DMS53 treated with DMSO at 0.1 percent for 48 hours (cell line): ENCODE measurements at regions not wholly inside any gene's neighbourhood (a gene's known extent, or its start where the extent isn't known, plus 50 kb on each side); places are given as distances from the start of the nearest gene placed in this dataset.

Experiments used
- DNase-seq: peaks from one replicate; lab custom pipeline; 2025; ENCODE audit not compliant: unreplicated experiment; lab: John Stamatoyannopoulos, UW

DNA sequence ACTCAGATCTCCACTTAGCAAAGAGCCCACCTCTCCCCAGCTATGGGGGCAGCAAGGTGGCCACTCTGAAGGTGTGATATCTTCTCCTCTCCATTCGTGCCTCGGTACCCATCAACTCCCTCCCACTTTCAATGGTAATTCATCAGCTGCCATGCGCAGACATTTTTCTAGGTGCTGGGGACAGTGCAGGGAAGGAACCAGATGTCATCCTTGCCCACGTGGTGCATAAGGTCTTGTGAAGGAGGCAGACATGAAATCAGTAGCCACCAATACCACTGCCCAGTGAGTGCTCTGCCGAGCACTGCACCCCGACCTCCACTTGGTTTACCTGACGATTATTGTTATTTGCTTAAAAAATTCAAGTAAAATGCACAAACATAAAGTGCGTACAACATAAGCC is 76.3 kb upstream of the CSF3R start:
- DNase-seq, result no peak

DNA sequence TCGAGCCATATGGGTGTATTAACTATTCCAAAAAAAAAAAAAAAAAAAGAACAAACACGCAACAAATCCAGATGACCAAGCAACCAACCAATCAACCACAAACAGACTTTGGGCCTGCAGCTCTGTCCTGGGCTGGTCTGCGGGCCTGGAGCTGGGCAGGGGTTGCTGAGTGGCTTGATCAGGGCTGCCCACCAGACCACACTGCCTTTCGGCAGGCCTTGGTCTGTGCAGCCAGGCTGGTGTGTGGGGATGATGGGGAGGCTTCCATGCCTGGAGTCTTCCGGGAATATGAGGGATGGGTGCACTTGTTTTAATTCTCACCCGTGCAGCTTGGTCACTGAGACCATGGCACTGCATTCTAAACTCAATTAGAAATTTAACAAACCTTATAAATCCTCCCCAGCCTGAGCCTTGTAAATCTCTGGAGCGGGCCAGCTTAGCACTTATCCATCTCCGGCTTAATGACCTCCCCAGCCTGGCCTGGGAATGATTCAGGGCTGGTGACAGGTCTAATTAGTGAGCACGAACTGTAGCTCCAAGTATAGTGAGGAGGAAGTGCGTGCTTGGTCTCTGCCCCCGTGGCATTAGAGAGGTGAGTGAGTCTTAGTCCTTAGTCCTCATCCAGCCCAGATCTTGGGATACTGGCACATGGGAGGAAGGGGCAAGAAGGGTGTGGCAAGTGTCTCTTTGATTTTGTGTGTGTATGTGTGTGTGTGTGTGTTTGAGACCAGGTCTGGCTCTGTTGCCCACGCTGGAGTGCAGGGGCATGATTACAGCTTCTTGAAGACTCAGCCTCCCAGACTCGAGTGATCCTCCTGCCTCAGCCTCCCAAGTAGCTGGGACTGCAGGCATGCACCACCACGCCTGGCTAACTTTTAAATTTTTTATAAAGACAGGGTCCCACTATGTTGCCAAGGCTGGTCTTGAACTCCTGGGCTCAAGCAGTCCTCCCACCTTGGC is 74.6 kb upstream of the CSF3R start:
- no peak for DNase-seq

DNA sequence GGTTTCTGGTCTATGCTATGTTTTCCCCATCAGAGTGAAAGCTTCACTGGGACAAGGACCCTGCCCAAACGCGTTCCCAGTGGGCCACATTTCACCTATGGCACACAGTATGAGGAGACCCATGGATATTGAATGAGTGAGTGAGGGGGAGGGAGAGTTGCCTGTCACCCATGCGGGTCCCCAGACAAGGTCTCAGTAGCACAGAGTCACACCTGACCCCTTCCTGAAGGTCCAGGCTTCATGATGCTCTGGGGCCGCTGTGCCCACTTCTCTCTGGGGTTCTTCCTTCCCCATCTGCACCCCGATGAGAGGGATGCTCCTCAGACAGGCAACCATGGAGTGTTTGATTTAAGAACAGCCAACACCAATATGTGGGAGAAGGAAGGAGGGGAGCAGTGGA is 72.3 kb upstream of the CSF3R start:
- DNase-seq, result no peak

DNA sequence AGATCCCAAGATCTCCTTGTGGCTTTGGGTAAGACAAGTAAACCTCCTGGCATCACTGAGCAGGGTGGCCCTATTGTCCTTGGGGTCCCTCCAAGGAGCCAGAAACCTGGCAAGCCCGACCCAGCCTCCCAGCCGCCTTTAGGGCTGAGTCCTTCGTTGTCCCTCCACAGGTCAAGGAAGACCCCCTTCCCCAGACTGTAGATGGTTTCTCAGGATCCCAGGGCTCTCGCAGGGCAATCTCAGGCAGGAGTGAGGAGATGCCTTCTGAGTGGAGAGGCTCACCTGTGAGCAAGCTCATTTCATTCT is 71.6 kb upstream of the CSF3R start:
- DNase-seq, result no peak

DNA sequence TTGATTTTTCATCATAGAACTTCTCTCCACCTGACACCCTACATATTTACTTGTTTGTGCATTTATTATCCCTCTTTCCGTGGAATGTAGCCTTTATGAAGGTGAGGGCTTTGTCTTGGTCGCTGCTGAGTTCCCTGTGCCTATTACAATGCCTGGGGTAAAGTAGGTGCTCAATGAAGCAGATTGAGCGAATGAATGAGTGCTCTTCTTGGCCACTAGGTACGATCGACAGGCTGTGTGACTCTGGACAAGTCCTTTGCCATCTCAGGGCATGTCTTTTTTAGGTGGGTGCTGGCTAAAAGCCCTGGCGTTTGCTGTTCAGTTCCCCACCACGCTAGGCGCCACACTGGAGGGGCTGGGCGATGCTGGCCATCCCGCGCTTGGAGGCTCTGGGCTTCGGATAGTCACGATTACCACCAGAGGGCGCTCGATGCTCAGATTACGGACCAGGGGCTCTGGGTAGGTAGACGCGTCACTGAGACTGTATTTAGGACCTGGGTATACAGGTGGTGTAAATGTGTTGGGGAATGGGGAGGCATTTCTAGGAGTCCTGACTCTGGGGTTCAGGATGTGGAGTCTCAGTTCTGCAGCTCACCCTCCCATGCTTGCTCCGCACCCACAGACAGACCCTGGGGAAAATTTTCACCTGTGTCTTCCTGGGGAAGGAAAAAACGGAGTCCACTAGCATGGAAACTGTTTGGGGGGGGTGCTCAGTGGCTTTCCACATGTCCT is 71.0 kb upstream of the CSF3R start:
- peak; percentile 36 for DNase-seq

DNA sequence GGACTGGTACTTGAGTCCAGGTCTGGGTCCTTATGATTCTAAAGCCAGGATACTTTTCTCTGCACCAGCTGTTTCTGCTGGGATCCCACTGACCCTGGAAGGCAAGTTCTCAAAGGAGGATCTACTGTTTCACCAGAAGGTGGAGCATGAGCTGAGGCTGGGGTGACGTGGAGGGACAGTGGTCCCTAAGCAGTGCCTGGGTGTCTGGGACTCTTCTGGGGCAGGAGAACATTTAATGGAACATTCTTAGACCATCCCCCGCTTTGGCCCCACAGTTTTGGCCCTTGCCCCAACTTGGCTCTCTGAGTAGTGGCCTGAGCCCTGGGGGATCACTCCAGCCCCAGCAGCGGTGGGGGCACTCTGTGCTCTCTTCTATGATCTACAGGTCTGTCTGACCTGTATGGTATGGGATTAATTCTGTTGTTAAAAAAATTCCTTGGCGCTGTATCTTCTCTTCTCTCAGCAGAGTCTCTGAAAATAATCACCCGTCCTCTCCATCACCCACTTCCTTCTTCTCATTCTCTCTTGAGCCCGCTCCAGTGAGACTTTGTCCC is 60.3 kb upstream of the CSF3R start:
- DNase-seq, result no peak

DNA sequence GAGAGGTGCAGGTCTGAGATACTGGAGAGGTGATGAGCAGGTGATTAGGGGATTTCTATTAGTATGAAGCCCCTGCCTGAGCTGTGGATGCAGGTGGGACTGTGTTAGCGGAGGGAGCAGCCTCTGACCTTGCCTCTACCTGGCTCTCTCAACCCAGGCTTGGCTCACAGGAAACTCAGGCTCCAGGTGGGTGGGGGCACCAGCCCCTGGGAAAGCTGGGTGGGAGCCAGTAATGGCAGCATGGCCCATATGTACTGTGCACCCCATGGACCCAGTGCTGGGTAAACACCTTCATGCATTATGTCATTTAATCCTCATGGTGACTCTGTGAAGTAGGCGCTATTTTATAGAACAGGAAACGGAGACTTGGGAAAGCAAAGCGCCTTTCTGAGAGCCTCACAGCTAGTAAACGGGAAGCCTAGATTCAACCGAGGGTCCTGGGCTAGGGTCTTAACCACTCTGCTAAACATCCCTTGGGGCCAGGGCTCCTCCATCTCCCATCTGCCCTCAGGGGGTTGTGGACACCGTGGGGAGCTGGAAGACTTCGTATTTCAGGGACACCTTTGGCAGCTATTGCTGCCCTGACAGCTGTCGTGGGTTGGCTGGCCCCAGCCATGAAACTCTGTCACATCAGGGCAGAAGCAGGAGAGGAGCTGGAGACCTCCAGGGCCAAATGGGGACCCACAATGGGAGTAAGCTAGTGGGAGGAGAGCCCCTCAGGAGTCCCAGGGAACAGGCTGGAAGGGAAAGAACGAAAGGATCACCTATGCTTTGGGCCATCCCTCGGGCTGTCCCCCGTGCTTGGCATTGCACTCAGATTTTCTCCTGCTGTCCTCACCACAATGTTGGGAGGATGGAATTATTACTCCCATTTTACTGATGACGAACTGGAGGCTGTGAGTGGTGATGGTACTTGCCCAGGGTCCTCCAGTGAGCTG is 59.6 kb upstream of the CSF3R start:
- DNase-seq, result no peak

DNA sequence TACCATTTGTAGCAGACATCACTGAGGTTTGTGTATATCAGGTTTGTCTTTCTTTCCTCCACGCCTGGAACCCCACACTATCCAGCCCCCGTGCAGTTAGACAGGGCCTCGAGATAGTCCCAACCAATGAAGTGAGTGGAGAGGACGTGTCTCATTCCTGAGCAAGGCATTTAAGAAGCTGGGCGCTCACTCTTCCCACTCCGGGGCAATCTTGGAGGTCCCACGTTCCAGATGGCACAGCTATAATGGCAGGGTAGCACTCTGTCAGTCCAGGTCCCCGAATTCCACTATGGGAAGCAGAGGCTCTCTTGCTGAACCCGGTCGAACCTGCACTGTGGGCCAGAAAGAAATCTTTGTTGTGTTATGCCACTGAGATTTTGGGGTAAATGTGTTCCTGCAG is 57.3 kb upstream of the CSF3R start:
- DNase-seq, result no peak

DNA sequence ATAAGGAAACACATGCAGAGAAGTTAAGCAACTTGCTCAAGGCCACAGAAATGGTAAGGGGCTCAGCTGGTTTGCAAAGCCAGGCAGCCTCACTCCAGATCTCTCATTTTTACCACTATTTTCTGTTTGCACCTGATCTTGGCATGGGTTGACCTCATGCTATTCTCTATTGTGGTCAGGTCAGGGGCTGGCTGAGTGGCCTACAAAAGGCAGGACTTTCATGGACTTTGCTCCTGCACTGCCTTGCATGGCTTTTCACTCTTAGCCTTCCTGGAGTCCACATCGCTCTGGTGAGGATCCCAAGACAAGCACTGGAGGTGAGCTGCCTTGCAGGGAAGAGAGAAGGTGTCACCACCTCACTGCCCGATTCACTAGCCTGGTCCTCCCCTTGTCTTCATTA is 56.8 kb upstream of the CSF3R start:
- DNase-seq, result no peak

DNA sequence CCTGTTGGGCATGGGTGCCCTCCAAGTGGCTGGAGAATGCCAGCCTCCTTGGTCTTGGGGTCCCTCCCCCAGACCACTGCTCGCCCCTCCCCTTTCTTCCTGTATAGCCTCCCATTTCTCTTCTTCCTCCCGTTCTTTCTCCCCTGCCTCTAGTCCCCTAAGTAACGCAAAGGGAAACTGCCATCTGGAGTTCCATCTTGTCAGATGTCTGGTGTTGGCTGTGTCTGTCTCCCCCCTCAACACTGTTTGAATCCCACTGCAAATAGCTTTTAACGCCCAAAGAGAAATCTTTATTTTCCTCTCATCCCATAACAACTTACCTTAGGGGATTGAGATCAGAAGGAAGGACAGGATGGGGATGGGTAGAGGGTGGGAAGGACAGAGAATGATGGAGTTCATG is 55.3 kb upstream of the CSF3R start:
- no peak for DNase-seq

DNA sequence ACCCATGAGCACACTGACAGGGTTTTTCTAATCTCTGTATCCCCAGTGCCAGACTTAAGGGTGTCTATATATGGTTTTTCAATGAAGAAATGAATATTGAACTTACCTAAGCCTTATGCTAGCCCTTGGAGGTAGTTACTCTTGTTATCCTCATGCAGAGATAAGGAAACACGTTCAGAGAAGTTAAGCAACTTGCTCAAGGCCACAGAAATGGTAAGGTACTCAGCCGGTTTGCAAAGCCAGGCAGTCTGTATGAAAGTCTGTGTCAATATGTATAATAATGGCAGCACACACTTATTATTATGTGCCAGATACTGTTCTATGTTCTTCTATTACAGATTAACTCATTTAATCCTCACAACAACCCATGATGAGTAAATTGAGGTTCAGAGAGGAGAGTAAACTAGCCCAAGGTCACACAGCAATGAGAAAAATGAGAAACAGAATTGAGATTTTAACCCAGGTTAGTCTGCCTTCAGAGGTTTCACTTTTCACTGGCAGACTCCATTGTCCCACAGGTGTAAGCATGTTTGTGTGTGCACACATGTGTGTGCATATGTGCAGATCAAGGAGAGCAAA is 54.6 kb upstream of the CSF3R start:
- DNase-seq, result no peak

DNA sequence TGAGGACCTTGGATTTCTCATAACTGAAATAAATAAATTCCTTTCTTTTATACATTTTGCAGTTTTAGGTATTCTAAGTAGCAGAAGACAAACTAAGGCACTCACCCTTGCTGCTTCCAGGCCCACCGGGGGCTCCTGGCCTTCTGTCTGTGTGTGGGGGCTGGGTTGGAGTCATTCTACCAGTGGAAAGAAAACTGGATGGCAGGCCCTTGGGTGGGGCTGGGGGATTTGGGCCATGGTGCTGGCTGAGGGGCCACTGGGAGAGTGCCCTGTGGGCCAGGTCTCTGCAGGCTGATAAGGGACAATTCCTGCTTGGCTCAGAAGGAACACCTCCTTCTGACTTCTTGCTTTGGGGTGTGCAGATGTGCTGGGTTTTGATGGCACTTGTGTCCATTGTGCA is 54.0 kb upstream of the CSF3R start:
- no peak for DNase-seq

DNA sequence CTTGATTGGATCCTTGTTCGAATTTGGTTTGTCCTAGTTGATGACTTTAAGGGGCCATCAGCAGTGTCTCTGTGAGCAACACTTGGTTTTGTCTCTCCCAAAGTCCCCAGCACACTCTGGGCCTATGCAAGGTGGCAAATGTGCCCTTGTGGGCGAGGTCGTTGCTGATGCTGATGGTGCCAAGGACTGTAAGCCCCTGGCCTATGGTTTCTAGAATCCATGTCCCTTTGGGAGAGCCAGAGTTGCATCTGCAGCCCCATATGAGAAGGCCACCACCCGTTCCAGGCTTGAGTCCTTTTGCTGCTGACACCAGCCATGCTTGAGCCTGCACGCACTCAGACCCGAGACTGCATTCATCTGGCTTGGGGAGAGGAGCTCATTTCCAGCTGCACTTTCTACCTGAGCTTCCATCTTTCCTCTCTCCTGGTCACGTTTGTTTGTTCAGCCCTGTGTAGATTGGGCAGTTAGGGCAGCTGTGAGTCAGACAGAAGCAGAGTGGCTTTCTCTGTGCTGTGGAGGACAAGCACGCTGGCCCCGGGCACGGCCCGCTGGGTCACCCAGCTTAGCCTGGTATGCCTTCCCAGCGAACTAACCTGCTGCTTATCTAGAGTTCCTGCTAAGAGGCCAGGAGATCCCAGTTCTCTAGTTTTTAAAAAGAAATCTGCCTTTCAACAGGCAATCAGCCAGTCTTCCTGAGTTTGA is 52.1 kb upstream of the CSF3R start:
- no peak for DNase-seq

DNA sequence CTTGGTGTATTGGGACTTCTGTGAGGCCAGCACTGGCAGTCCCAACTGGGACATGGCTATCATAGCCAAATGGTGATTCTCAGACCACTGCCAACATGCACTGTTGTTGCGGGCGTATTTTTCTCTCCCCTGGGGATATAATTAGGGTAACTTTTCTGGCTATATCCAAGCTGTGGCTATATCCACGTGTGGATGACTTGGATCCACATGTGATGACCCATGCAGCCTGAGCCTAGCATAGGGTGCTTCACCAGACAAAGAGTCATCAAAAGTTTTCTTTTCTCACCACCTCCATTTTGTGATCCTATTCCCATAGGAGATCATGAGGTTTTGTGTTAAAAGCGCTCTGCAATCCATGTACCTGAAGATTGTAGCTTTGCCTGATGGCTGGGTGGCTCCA is 51.2 kb upstream of the CSF3R start:
- DNase-seq, result no peak

DNA sequence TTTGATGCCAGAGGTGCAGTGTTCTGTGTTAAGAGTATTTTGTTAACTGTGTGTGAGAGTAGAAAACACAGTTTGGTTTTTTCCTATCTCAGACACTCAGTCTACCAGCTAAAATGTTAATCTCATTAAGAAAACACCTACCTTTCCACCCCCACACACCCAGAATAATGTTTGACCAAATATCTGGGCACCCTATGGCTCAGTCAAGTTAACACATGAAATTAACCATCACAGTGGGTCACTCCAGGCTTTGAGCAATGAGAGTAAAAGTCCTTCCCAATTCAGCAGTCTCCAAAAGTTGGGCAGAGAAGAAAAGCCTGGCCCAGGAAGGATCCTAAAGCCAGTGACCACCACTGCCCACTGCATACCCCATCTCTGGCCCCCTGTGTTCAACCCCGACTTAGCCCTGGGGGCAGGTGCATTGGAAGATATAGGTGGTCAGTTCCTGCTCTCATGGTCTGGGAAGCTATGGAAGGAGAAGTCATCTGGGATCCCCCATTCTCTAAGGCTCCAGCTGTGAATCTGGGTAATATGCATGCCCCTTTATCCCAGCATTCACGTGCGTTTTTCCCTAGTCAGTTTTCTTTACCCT is 50.2 kb upstream of the CSF3R start:
- DNase-seq, result no peak
